ENCODE measurements at regions not wholly inside any gene's neighbourhood (a gene's known extent, or its start where the extent isn't known, plus 50 kb on each side); places are given as distances from the start of the nearest gene placed in this dataset.
"Not testable (repeated sequence)": the region's sequence is repeated elsewhere in the genome, so short reads cannot be mapped to it uniquely, and the experiment has no call there.

- DNase-seq (ENCODE audit: low spot score): not testable (repeated sequence)
Measured at GRCh38 chr2:242070726-242071125, 201.2 kb downstream of the RTP5 start.

- DNase-seq (ENCODE audit: low spot score): not testable (repeated sequence)
Measured at GRCh38 chr2:242071377-242071776, 201.8 kb downstream of the RTP5 start.

GRCh38 chr2:242071936-242072335 is 202.4 kb downstream of the RTP5 start:
- not testable (repeated sequence) for DNase-seq (ENCODE audit: low spot score)

GRCh38 chr2:242075168-242075567 is 205.6 kb downstream of the RTP5 start:
- peak; percentile 80 for DNase-seq (ENCODE audit: low spot score)

GRCh38 chr2:242075696-242076095 is 206.2 kb downstream of the RTP5 start:
- DNase-seq (ENCODE audit: low spot score): no peak

- DNase-seq (ENCODE audit: low spot score): not testable (repeated sequence)
Measured at GRCh38 chr2:242076184-242076583, 206.7 kb downstream of the RTP5 start.

- DNase-seq (ENCODE audit: low spot score): not testable (repeated sequence)
Measured at GRCh38 chr2:242078426-242078825, 208.9 kb downstream of the RTP5 start.

GRCh38 chr2:242079792-242080191 is 210.3 kb downstream of the RTP5 start:
- DNase-seq (ENCODE audit: low spot score): not testable (repeated sequence)

GRCh38 chr2:242080575-242081214 is 211.2 kb downstream of the RTP5 start:
- not testable (repeated sequence) for DNase-seq (ENCODE audit: low spot score)

- DNase-seq (ENCODE audit: low spot score): not testable (repeated sequence)
Measured at GRCh38 chr2:242084034-242084433, 214.5 kb downstream of the RTP5 start.

GRCh38 chr2:242085024-242085674 is 215.6 kb downstream of the RTP5 start:
- not testable (repeated sequence) for DNase-seq (ENCODE audit: low spot score)

- DNase-seq (ENCODE audit: low spot score): peak; percentile 33
Measured at GRCh38 chr2:242085941-242086621, 216.6 kb downstream of the RTP5 start.

- DNase-seq (ENCODE audit: low spot score): not testable (repeated sequence)
Measured at GRCh38 chr2:242088044-242088443, 218.5 kb downstream of the RTP5 start.

- DNase-seq (ENCODE audit: low spot score): peak; percentile 97
Measured at GRCh38 chr2:242088471-242089212, 219.1 kb downstream of the RTP5 start.

GRCh38 chr2:242089213-242089549 is 219.7 kb downstream of the RTP5 start:
- not testable (repeated sequence) for DNase-seq (ENCODE audit: low spot score)

GRCh38 chr2:242097278-242097677 is 227.7 kb downstream of the RTP5 start:
- DNase-seq (ENCODE audit: low spot score): not testable (repeated sequence)

- DNase-seq (ENCODE audit: low spot score): no peak
Measured at GRCh38 chr2:242098034-242098433, 228.5 kb downstream of the RTP5 start.

GRCh38 chr2:242098445-242099128 is 229.1 kb downstream of the RTP5 start:
- DNase-seq (ENCODE audit: low spot score): no peak

GRCh38 chr2:242103093-242103492 is 233.6 kb downstream of the RTP5 start:
- not testable (repeated sequence) for DNase-seq (ENCODE audit: low spot score)

- not testable (repeated sequence) for DNase-seq (ENCODE audit: low spot score)
Measured at GRCh38 chr2:242104202-242104956, 234.8 kb downstream of the RTP5 start.

- not testable (repeated sequence) for DNase-seq (ENCODE audit: low spot score)
Measured at GRCh38 chr2:242107065-242107464, 237.5 kb downstream of the RTP5 start.
